ENCODE measurements at regions not wholly inside any gene's neighbourhood (a gene's known extent, or its start where the extent isn't known, plus 50 kb on each side); places are given as distances from the start of the nearest gene placed in this dataset.

GRCh38 chr4:138851391-138852335, 163.9 kb upstream of the NOCT start:
- no peak for DNase-seq

- DNase-seq: no peak
Observed at GRCh38 chr4:138845664-138846063, 169.9 kb upstream of the NOCT start.

GRCh38 chr4:138845054-138845453, 170.5 kb upstream of the NOCT start:
- no peak for DNase-seq

- DNase-seq: no peak
Observed at GRCh38 chr4:138843616-138844015, 172.0 kb upstream of the NOCT start.

GRCh38 chr4:138841343-138841742, 174.2 kb upstream of the NOCT start:
- no peak for DNase-seq

- DNase-seq: no peak
Observed at GRCh38 chr4:138838251-138838650, 177.3 kb upstream of the NOCT start.

GRCh38 chr4:138835832-138836533, 179.6 kb upstream of the NOCT start:
- DNase-seq: no peak

- peak; percentile 63 to 68 for DNase-seq
Observed at GRCh38 chr4:138833974-138834373, 181.6 kb upstream of the NOCT start.

- DNase-seq: peak; percentile 29 to 56
Observed at GRCh38 chr4:138832563-138832962, 183.0 kb upstream of the NOCT start.

GRCh38 chr4:138831948-138832347, 183.6 kb upstream of the NOCT start:
- DNase-seq: no peak

GRCh38 chr4:138828926-138829325, 186.7 kb upstream of the NOCT start:
- no peak for DNase-seq

- no peak for DNase-seq
Observed at GRCh38 chr4:138826754-138827153, 188.8 kb upstream of the NOCT start.

GRCh38 chr4:138826322-138826721, 189.3 kb upstream of the NOCT start:
- no peak for DNase-seq

- no peak for DNase-seq
Observed at GRCh38 chr4:138821331-138821730, 194.2 kb upstream of the NOCT start.

- no peak for DNase-seq
Observed at GRCh38 chr4:138816875-138817274, 198.7 kb upstream of the NOCT start.

GRCh38 chr4:138815811-138816210, 199.8 kb upstream of the NOCT start:
- DNase-seq: no peak

GRCh38 chr4:138805736-138806135, 209.8 kb upstream of the NOCT start:
- DNase-seq: no peak

GRCh38 chr4:138804711-138805110, 210.9 kb upstream of the NOCT start:
- no peak for DNase-seq

GRCh38 chr4:138803051-138803450, 212.5 kb upstream of the NOCT start:
- no peak for DNase-seq

GRCh38 chr4:138802499-138802898, 213.1 kb upstream of the NOCT start:
- DNase-seq: no peak

GRCh38 chr4:138800421-138800820, 215.2 kb upstream of the NOCT start:
- DNase-seq: no peak

GRCh38 chr4:138798404-138798803, 217.2 kb upstream of the NOCT start:
- no peak for DNase-seq

- no peak for DNase-seq
Observed at GRCh38 chr4:138797646-138798045, 217.9 kb upstream of the NOCT start.

- no peak for DNase-seq
Observed at GRCh38 chr4:138796761-138797160, 218.8 kb upstream of the NOCT start.

All from inflammatory macrophage (primary cell).